ENCODE measurements at regions not wholly inside any gene's neighbourhood (a gene's known extent, or its start where the extent isn't known, plus 50 kb on each side); places are given as distances from the start of the nearest gene placed in this dataset.

- no peak overlapping the region for H3K4me2 ChIP-seq (ENCODE audit: low read depth, low read length)
- no peak overlapping the region for H3K18ac ChIP-seq (ENCODE audit: low read depth, low read length)
- H2BK120ac ChIP-seq (ENCODE audit: low read depth, low read length): no peak overlapping the region
- H4K5ac ChIP-seq (ENCODE audit: low read depth, low read length): no peak overlapping the region
- H2AK5ac ChIP-seq (ENCODE audit: low read depth, low read length): no peak overlapping the region
- no peak overlapping the region for H3K27ac ChIP-seq (ENCODE audit: insufficient read depth, low read length)
- in situ Hi-C loops (cut with MboI; ENCODE audit: low sequenced_read_pairs): no loop called here
- no peak overlapping the region for H2AFZ ChIP-seq (replicated peaks; ENCODE audit: low read length, poor library complexity)
- no peak overlapping the region for H4K91ac ChIP-seq (ENCODE audit: insufficient read depth, low read depth, low read length)
- ATAC-seq (ENCODE audit: low read depth) (no peak), DNase-seq (no peak)
- H2BK5ac ChIP-seq (ENCODE audit: low read depth, low read length, poor library complexity, severe bottlenecking): no peak overlapping the region
- dilution Hi-C loops (cut with HindIII; ENCODE audit: low sequenced_read_pairs, unreplicated experiment): no loop called here
- no peak overlapping the region for H3K4ac ChIP-seq (ENCODE audit: low read depth, low read length)
- H3K9me1 ChIP-seq (ENCODE audit: insufficient read depth, low read length): no peaks in the 10 kb centered on the region
- 30% methylated on average over 2 of the region's 10 CpGs; no CpG with 5 or more reads in 1 of the 2 experiments for WGBS, 2 experiments (ENCODE audit: extremely low coverage in 2 of 2, insufficient read length in 1 of 2)
- no peaks in the 10 kb centered on the region for H3K36me3 ChIP-seq (ENCODE audit: control insufficient read depth, insufficient read depth, low read length)
- ChIA-PET POLR2A (ENCODE audit: unreplicated experiment) (no interaction called here), CTCF (no interaction called here)
- H2BK15ac ChIP-seq (ENCODE audit: low read depth, low read length): no peak overlapping the region
- no peaks in the 10 kb centered on the region for H3K4me1 ChIP-seq (ENCODE audit: control insufficient read depth, insufficient read depth, low read length)
- H3K23ac ChIP-seq (ENCODE audit: low read depth, low read length): no peak overlapping the region
- H3K9me3 ChIP-seq (ENCODE audit: control insufficient read depth, insufficient read depth, low read length): no peaks in the 10 kb centered on the region
- H2AK9ac ChIP-seq (replicated peaks; ENCODE audit: low read depth, low read length, poor library complexity): no peak overlapping the region
- intact Hi-C loops (cut with micrococcal nuclease): no loop called here
- no peaks in the 10 kb centered on the region for H4K20me1 ChIP-seq (ENCODE audit: insufficient read depth, low read length)
- H3K56ac ChIP-seq (ENCODE audit: extremely low read depth, insufficient read depth, low read length): no peak overlapping the region
- no TSS peak for BruUV-seq (replicated peaks)
- no peak overlapping the region for H3K9ac ChIP-seq (ENCODE audit: low read depth, low read length)
- H4K8ac ChIP-seq (ENCODE audit: low read depth in 2 of 2, low read length in 2 of 2): no peak overlapping the region
- TF ChIP-seq CEBPB (IDR thresholded peaks at IDR 0.05; ENCODE audit: low read depth, low read length) (no peak), FOS (IDR thresholded peaks at IDR 0.05; ENCODE audit: low read depth, low read length) (no peak), MAFK (IDR thresholded peaks at IDR 0.05; ENCODE audit: low read depth, low read length) (no peak), BHLHE40 (IDR thresholded peaks at IDR 0.05; ENCODE audit: low read depth, low read length) (no peak), USF2 (IDR thresholded peaks at IDR 0.05; ENCODE audit: low read depth, low read length) (no peak), RFX5 (IDR thresholded peaks at IDR 0.05; ENCODE audit: low read depth, low read length) (no peak), POLR2A (IDR thresholded peaks at IDR 0.05; ENCODE audit: low read depth, low read length) (no peak), MXI1 (IDR thresholded peaks at IDR 0.05; ENCODE audit: borderline replicate concordance, low read depth, low read length) (no peak), RAD21 (IDR thresholded peaks at IDR 0.05; ENCODE audit: low read length) (no peak), CTCF (conservative IDR thresholded peaks at IDR 0.05; ENCODE audit: low read depth, low read length) (no peak), NFE2L2 (IDR thresholded peaks at IDR 0.05; ENCODE audit: low read depth, low read length) (no peak), SMC3 (IDR thresholded peaks at IDR 0.05; ENCODE audit: low read depth, low read length) (no peak), RCOR1 (IDR thresholded peaks at IDR 0.05; ENCODE audit: insufficient replicate concordance, low read length) (no peak), MAZ (IDR thresholded peaks at IDR 0.05; ENCODE audit: borderline replicate concordance, low read depth, low read length) (no peak)
- TF ChIP-seq, protein P1, sequence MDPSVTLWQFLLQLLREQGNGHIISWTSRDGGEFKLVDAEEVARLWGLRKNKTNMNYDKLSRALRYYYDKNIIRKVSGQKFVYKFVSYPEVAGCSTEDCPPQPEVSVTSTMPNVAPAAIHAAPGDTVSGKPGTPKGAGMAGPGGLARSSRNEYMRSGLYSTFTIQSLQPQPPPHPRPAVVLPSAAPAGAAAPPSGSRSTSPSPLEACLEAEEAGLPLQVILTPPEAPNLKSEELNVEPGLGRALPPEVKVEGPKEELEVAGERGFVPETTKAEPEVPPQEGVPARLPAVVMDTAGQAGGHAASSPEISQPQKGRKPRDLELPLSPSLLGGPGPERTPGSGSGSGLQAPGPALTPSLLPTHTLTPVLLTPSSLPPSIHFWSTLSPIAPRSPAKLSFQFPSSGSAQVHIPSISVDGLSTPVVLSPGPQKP (IDR thresholded peaks at IDR 0.05; ENCODE audit: borderline replicate concordance, low read depth, low read length): no peak
- H3K79me1 ChIP-seq (ENCODE audit: low read depth in 1 of 2, low read length in 2 of 2): no peaks in the 10 kb centered on the region
- no peak overlapping the region for H3K4me3 ChIP-seq (ENCODE audit: insufficient read depth, low read depth, low read length)
- no peak overlapping the region for H3K14ac ChIP-seq (replicated peaks; ENCODE audit: low read depth, low read length)
- no peak overlapping the region for H2BK20ac ChIP-seq (ENCODE audit: low read depth, low read length)
- no peaks in the 10 kb centered on the region for H3K27me3 ChIP-seq (ENCODE audit: control insufficient read depth, insufficient read depth, low read length)
These were observed 104.5 kb downstream of the TDRD15 start for GRCh38 chr2:21228041-21228895.

Data from IMR-90 (cell line).